Skin epidermis (tissue), 12 donors: ENCODE measurements at regions not wholly inside any gene's neighbourhood (a gene's known extent, or its start where the extent isn't known, plus 50 kb on each side); places are given as distances from the start of the nearest gene placed in this dataset.

ENCODE experiments used
- H3K27ac ChIP-seq, 21 experiments: fragments of 200-600 bp; sonication (generic) in 11 of 21; one replicate each; pipeline ENCODE4 v1.5.0; 2020; ENCODE audit warnings: mild to moderate bottlenecking in 3 of 21, inconsistent platforms in 2 of 21, moderate library complexity in 2 of 21
- H3K4me3 ChIP-seq, 7 experiments: fragments of 200-600 bp; sonication (generic) in 2 of 7; one replicate each; pipeline ENCODE4 v1.5.0; 2020; ENCODE audit warnings: inconsistent platforms in 2 of 7, mild to moderate bottlenecking in 2 of 7, moderate library complexity in 1 of 7

GRCh38 chr14:26395726-26396125 lies 202.1 kb downstream of the NOVA1 start:
- Histone ChIP-seq H3K4me3 (no peak overlapping the region), H3K27ac (no peak overlapping the region)

- H3K27ac ChIP-seq: no peak overlapping the region
- no peak overlapping the region for H3K4me3 ChIP-seq
Observed at GRCh38 chr14:26394150-26394810, 203.6 kb downstream of the NOVA1 start.

- Histone ChIP-seq H3K27ac (no peak overlapping the region), H3K4me3 (no peak overlapping the region)
Observed at GRCh38 chr14:26392498-26392897, 205.3 kb downstream of the NOVA1 start.

- no peak overlapping the region for H3K27ac ChIP-seq
- H3K4me3 ChIP-seq: no peak overlapping the region
Observed at GRCh38 chr14:26389646-26390508, 208.0 kb downstream of the NOVA1 start.

GRCh38 chr14:26385310-26385709 lies 212.5 kb downstream of the NOVA1 start:
- no peak overlapping the region for H3K4me3 ChIP-seq
- no peak overlapping the region for H3K27ac ChIP-seq

GRCh38 chr14:26382901-26383685 lies 214.7 kb downstream of the NOVA1 start:
- Histone ChIP-seq H3K4me3 (no peak overlapping the region), H3K27ac (no peak overlapping the region)

- Histone ChIP-seq H3K27ac (no peak overlapping the region), H3K4me3 (no peak overlapping the region)
Observed at GRCh38 chr14:26381405-26381804, 216.4 kb downstream of the NOVA1 start.

GRCh38 chr14:26380637-26381036 lies 217.2 kb downstream of the NOVA1 start:
- no peak overlapping the region for H3K4me3 ChIP-seq
- no peak overlapping the region for H3K27ac ChIP-seq

GRCh38 chr14:26379951-26380350 lies 217.9 kb downstream of the NOVA1 start:
- Histone ChIP-seq H3K4me3 (no peak overlapping the region), H3K27ac (no peak overlapping the region)

- no peak overlapping the region for H3K4me3 ChIP-seq
- H3K27ac ChIP-seq: no peak overlapping the region
Observed at GRCh38 chr14:26377150-26377549, 220.7 kb downstream of the NOVA1 start.

GRCh38 chr14:26370115-26370514 lies 227.7 kb downstream of the NOVA1 start:
- H3K27ac ChIP-seq: no peak overlapping the region

GRCh38 chr14:26363689-26364088 lies 234.1 kb downstream of the NOVA1 start:
- no peak overlapping the region for H3K27ac ChIP-seq
- no peak overlapping the region for H3K4me3 ChIP-seq

More at GRCh38 chr14:26370115-26370514, 227.7 kb downstream of the NOVA1 start:
- no peak overlapping the region for H3K4me3 ChIP-seq

GRCh38 chr14:26344596-26344995 lies 253.2 kb downstream of the NOVA1 start:
- Histone ChIP-seq H3K4me3 (no peak overlapping the region), H3K27ac (no peak overlapping the region)

GRCh38 chr14:26339381-26339780 lies 258.5 kb downstream of the NOVA1 start:
- no peak overlapping the region for H3K27ac ChIP-seq
- H3K4me3 ChIP-seq: no peak overlapping the region

- H3K27ac ChIP-seq: no peak overlapping the region
Observed at GRCh38 chr14:26338231-26338630, 259.6 kb downstream of the NOVA1 start.

GRCh38 chr14:26334288-26334687 lies 263.5 kb downstream of the NOVA1 start:
- H3K27ac ChIP-seq: no peak overlapping the region

More at GRCh38 chr14:26338231-26338630, 259.6 kb downstream of the NOVA1 start:
- H3K4me3 ChIP-seq: no peak overlapping the region

GRCh38 chr14:26332966-26333365 lies 264.9 kb downstream of the NOVA1 start:
- no peak overlapping the region for H3K27ac ChIP-seq
- H3K4me3 ChIP-seq: no peak overlapping the region

More at GRCh38 chr14:26334288-26334687, 263.5 kb downstream of the NOVA1 start:
- H3K4me3 ChIP-seq: no peak overlapping the region

- no peak overlapping the region for H3K4me3 ChIP-seq
- no peak overlapping the region for H3K27ac ChIP-seq
Observed at GRCh38 chr14:26330982-26331381, 266.9 kb downstream of the NOVA1 start.

GRCh38 chr14:26328791-26329190 lies 269.0 kb downstream of the NOVA1 start:
- no peak overlapping the region for H3K4me3 ChIP-seq
- H3K27ac ChIP-seq: no peak overlapping the region

- Histone ChIP-seq H3K4me3 (no peak overlapping the region), H3K27ac (no peak overlapping the region)
Observed at GRCh38 chr14:26323869-26324268, 274.0 kb downstream of the NOVA1 start.
